GM23338 (cell line): ENCODE measurements at regions not wholly inside any gene's neighbourhood (a gene's known extent, or its start where the extent isn't known, plus 50 kb on each side); places are given as distances from the start of the nearest gene placed in this dataset.

Experiments used
- ATAC-seq: fragments of 200-7000 bp; cut with Tn5 transposase; 3 replicates; pipeline ENCODE4 v1.9.1; 2020
- DNase-seq: peaks from one replicate; pipeline ENCODE4 v3.0.0-alpha.2; 2015; ENCODE audit warnings: low spot score
- H2AFZ ChIP-seq: fragments of 200-600 bp; sonication (generic); 2 replicates; pipeline ENCODE4 v1.8.0; 2016; ENCODE audit warnings: antibody characterized with exemption, mild to moderate bottlenecking, moderate library complexity
- H3F3A ChIP-seq: fragments of 200-600 bp; sonication (generic); replicated peaks from 2 replicates; pipeline ENCODE4 v1.8.0; 2017; ENCODE audit warnings: antibody characterized with exemption, mixed run types, low read depth
- H3K27ac ChIP-seq: fragments of 200-600 bp; sonication (generic); 2 replicates; pipeline ENCODE4 v1.6.1; 2016; ENCODE audit warnings: low read depth
- H3K27me3 ChIP-seq: fragments of 200-600 bp; sonication (generic); 2 replicates; pipeline ENCODE4 v1.8.0; 2016; ENCODE audit warnings: mild to moderate bottlenecking, mixed run types, moderate library complexity; ENCODE audit not compliant: insufficient read depth
- H3K36me3 ChIP-seq: fragments of 200-600 bp; sonication (generic); 2 replicates; pipeline ENCODE4 v1.8.0; 2016; ENCODE audit warnings: mild to moderate bottlenecking; ENCODE audit not compliant: insufficient read depth
- H3K4me1 ChIP-seq: fragments of 200-600 bp; sonication (generic); 2 replicates; pipeline ENCODE4 v1.8.0; 2016; ENCODE audit warnings: mild to moderate bottlenecking, moderate library complexity; ENCODE audit not compliant: insufficient read depth
- H3K4me2 ChIP-seq: fragments of 200-600 bp; sonication (generic); 2 replicates; pipeline ENCODE4 v1.7.1; 2017; ENCODE audit warnings: mixed run types
- H3K4me3 ChIP-seq: fragments of 200-600 bp; sonication (generic); 2 replicates; pipeline ENCODE4 v1.6.1; 2016; ENCODE audit warnings: mixed run types
- H3K79me2 ChIP-seq: fragments of 200-600 bp; sonication (generic); replicated peaks from 2 replicates; pipeline ENCODE4 v1.8.0; 2017; ENCODE audit warnings: mild to moderate bottlenecking; ENCODE audit not compliant: insufficient read depth
- H3K9me2 ChIP-seq: fragments of 200-600 bp; sonication (generic); 2 replicates; pipeline ENCODE4 v1.8.0; 2017; ENCODE audit not compliant: insufficient read depth
- H4K20me1 ChIP-seq: fragments of 200-600 bp; sonication (generic); replicated peaks from 2 replicates; pipeline ENCODE4 v1.8.0; 2017; ENCODE audit warnings: mild to moderate bottlenecking; ENCODE audit not compliant: insufficient read depth
- H3K27ac Mint-ChIP-seq: 2 replicates; pipeline ENCODE4 v1.8.0; 2020; ENCODE audit warnings: inconsistent platforms, mild to moderate bottlenecking, moderate library complexity, mixed read lengths
- H3K27me3 Mint-ChIP-seq: 3 replicates; pipeline ENCODE4 v1.8.0; 2022; ENCODE audit warnings: low read depth, mild to moderate bottlenecking, moderate library complexity, mixed read lengths, inconsistent platforms; ENCODE audit not compliant: insufficient read depth, poor library complexity
- H3K36me3 Mint-ChIP-seq: 3 replicates; pipeline ENCODE4 v1.8.0; 2021; ENCODE audit warnings: low read depth, mild to moderate bottlenecking, inconsistent platforms, moderate library complexity, mixed read lengths
- H3K4me1 Mint-ChIP-seq: 3 replicates; pipeline ENCODE4 v1.8.0; 2020; ENCODE audit warnings: mild to moderate bottlenecking, inconsistent platforms, mixed read lengths
- H3K4me3 Mint-ChIP-seq: 3 replicates; pipeline ENCODE4 v1.8.0; 2021; ENCODE audit warnings: moderate library complexity, mild to moderate bottlenecking, inconsistent platforms, mixed read lengths
- H3K9me3 Mint-ChIP-seq: 3 replicates; pipeline ENCODE4 v1.8.0; 2020; ENCODE audit warnings: moderate library complexity, mild to moderate bottlenecking, inconsistent platforms, mixed read lengths
- EZH2phosphoT487 ChIP-seq: fragments of 200-600 bp; sonication (generic); IDR thresholded peaks from one replicate; pipeline ENCODE4 v1.8.1; 2018; ENCODE audit warnings: antibody characterized with exemption; ENCODE audit not compliant: unreplicated experiment
- NANOG ChIP-seq: IDR thresholded peaks from 2 replicates; pipeline ENCODE4 v1.6.1; 2016; ENCODE audit warnings: antibody characterized with exemption, borderline replicate concordance
- STAT1 ChIP-seq: IDR thresholded peaks from one replicate; pipeline ENCODE4 v1.6.1; 2016; ENCODE audit warnings: antibody characterized with exemption; ENCODE audit not compliant: unreplicated experiment
- ZNF114 ChIP-seq: fragments of 250-450 bp; sonication (Bioruptor Pico); IDR thresholded peaks from 2 replicates; pipeline ENCODE4 v1.5.0; 2020; ENCODE audit warnings: mild to moderate bottlenecking, moderate library complexity
- ZNF462 ChIP-seq: fragments of 250-450 bp; sonication (Bioruptor Pico); IDR thresholded peaks from 2 replicates; pipeline ENCODE4 v1.5.0; 2020; ENCODE audit warnings: mild to moderate bottlenecking, moderate library complexity
- TF ChIP-seq, protein P1 (sequence below): IDR thresholded peaks from one replicate; pipeline ENCODE4 v1.6.1; 2018; ENCODE audit warnings: antibody characterized with exemption; ENCODE audit not compliant: unreplicated experiment

GRCh38 chr7:26563406-26563805, 271.7 kb downstream of the SNX10 start (continued):
- TF ChIP-seq ZNF462 = no peak

DNA sequence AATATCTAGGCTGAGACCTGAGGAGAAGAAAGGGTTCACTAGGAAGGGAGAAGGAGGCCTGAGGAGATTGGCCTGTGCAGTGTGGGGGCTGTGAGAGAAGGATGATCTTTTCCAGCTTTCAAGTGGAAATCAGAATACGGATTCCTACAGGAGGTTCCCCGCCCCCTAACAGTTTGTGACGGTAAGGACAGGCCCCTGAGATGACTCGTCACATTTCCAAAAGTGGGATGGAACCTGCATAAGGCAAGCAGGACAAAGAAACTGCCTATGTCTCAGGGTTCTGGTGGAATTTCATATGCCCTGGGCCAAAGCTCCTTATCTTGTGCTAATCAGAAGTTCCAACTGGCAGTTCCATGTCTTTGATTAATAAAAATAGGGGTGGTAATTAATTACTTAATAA, 275.6 kb downstream of the SNX10 start:
- peak overlapping the region; percentile 85 for H3K27ac Mint-ChIP-seq
- H3K4me1 ChIP-seq = 0 out of 2 replicates have a peak, but pooled peaks cover 4% of the 10 kb centered on the region
- peaks cover 11% of the 10 kb centered on the region; the same call in 2 of the 3 replicates for H3K4me1 Mint-ChIP-seq
- H3K4me3 ChIP-seq = no peak overlapping the region
- no peaks in the 10 kb centered on the region for H4K20me1 ChIP-seq
- H2AFZ ChIP-seq = 0 out of 2 replicates have a peak overlapping the region, but pooled peaks have one; percentile 61
- no peaks in the 10 kb centered on the region for H3K27me3 ChIP-seq
- no peaks in the 10 kb centered on the region for H3K79me2 ChIP-seq
- H3F3A ChIP-seq = no peaks in the 10 kb centered on the region
- H3K4me2 ChIP-seq = no peak overlapping the region
- no peaks in the 10 kb centered on the region for H3K36me3 ChIP-seq
- peaks cover 8% of the 10 kb centered on the region for H3K27me3 Mint-ChIP-seq
- peaks cover 14% of the 10 kb centered on the region for H3K9me2 ChIP-seq
- H3K9me3 Mint-ChIP-seq = peaks cover 17% of the 10 kb centered on the region
- H3K27ac ChIP-seq = no peak overlapping the region
- H3K36me3 Mint-ChIP-seq = peaks cover 7% of the 10 kb centered on the region; the same call in 1 of the 3 replicates
- no peak overlapping the region for H3K4me3 Mint-ChIP-seq
- peak; percentile 35 for DNase-seq
- ATAC-seq = no peak
- TF ChIP-seq EZH2phosphoT487 (no peak), ZNF114 (CRISPR knock-in tag) (no peak), STAT1 (no peak), ZNF462 (no peak), NANOG (no peak)
- TF ChIP-seq, protein P1, sequence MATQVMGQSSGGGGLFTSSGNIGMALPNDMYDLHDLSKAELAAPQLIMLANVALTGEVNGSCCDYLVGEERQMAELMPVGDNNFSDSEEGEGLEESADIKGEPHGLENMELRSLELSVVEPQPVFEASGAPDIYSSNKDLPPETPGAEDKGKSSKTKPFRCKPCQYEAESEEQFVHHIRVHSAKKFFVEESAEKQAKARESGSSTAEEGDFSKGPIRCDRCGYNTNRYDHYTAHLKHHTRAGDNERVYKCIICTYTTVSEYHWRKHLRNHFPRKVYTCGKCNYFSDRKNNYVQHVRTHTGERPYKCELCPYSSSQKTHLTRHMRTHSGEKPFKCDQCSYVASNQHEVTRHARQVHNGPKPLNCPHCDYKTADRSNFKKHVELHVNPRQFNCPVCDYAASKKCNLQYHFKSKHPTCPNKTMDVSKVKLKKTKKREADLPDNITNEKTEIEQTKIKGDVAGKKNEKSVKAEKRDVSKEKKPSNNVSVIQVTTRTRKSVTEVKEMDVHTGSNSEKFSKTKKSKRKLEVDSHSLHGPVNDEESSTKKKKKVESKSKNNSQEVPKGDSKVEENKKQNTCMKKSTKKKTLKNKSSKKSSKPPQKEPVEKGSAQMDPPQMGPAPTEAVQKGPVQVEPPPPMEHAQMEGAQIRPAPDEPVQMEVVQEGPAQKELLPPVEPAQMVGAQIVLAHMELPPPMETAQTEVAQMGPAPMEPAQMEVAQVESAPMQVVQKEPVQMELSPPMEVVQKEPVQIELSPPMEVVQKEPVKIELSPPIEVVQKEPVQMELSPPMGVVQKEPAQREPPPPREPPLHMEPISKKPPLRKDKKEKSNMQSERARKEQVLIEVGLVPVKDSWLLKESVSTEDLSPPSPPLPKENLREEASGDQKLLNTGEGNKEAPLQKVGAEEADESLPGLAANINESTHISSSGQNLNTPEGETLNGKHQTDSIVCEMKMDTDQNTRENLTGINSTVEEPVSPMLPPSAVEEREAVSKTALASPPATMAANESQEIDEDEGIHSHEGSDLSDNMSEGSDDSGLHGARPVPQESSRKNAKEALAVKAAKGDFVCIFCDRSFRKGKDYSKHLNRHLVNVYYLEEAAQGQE = no peak
